Panc1 (cell line): ENCODE measurements at regions not wholly inside any gene's neighbourhood (a gene's known extent, or its start where the extent isn't known, plus 50 kb on each side); places are given as distances from the start of the nearest gene placed in this dataset.

Source experiments
- ATAC-seq: fragments of 200-7000 bp; cut with Tn5 transposase; 2 replicates; pipeline ENCODE4 v1.9.1; 2020; ENCODE audit warnings: mild to moderate bottlenecking, moderate library complexity
- BruUV-seq: library from RNA; stranded (reverse); fragments of 400-500 nt; replicated peaks from 2 replicates; lab custom pipeline; 2021; lab: Mats Ljungman, UMichigan
- CTCF ChIA-PET: fragments of 300-600 bp; sonication (Branson Sonifier 250); formaldehyde crosslinking; loops from one replicate; lab custom pipeline; 2022; ENCODE audit warnings: antibody characterized with exemption; lab: Charles Lee
- POLR2A ChIA-PET: fragments of 300-600 bp; sonication (Branson Sonifier 250); formaldehyde crosslinking; loops from one replicate; lab custom pipeline; 2022; ENCODE audit warnings: antibody characterized with exemption; lab: Charles Lee
- DNase-seq: peaks from one replicate; pipeline ENCODE4 v3.0.0-alpha.2; 2010; ENCODE audit warnings: low read depth, low spot score
- H3K27ac ChIP-seq: 2 replicates; pipeline ENCODE4 v1.5.1; 2011; ENCODE audit warnings: mild to moderate bottlenecking, low read length, inconsistent platforms
- H3K27me3 ChIP-seq: fragments of 200-500 bp; sonication (Bioruptor generic); 2 replicates; pipeline ENCODE4 v1.6.0; 2014; ENCODE audit warnings: low read length, inconsistent platforms; ENCODE audit not compliant: control insufficient read depth, insufficient read depth
- H3K36me3 ChIP-seq: fragments of 200-500 bp; sonication (Bioruptor generic); 2 replicates; pipeline ENCODE4 v1.5.1; 2014; ENCODE audit warnings: inconsistent platforms, mild to moderate bottlenecking, low read length, moderate library complexity; ENCODE audit not compliant: control insufficient read depth, insufficient read depth
- H3K4me1 ChIP-seq: 2 replicates; pipeline ENCODE4 v1.5.1; 2011; ENCODE audit warnings: inconsistent platforms, mild to moderate bottlenecking, low read length, moderate library complexity; ENCODE audit not compliant: control insufficient read depth, insufficient read depth
- H3K4me3 ChIP-seq, 2 experiments: 2 replicates each; pipeline ENCODE4 v1.5.1; 2011 to 2012; ENCODE audit warnings: low read depth in 2 of 2, low read length in 2 of 2, mild to moderate bottlenecking in 2 of 2, inconsistent platforms in 1 of 2, moderate library complexity in 1 of 2
- H3K9me3 ChIP-seq: fragments of 200-500 bp; sonication (Bioruptor generic); 2 replicates; pipeline ENCODE4 v1.5.1; 2014; ENCODE audit warnings: low read depth, mild to moderate bottlenecking, inconsistent platforms, low read length, moderate library complexity; ENCODE audit not compliant: control insufficient read depth, insufficient read depth
- CTCF ChIP-seq: fragments of 450-650 bp; IDR thresholded peaks from 2 replicates; pipeline ENCODE4 v1.5.1; 2017; ENCODE audit warnings: mild to moderate bottlenecking
- POLR2AphosphoS5 ChIP-seq: IDR thresholded peaks from 2 replicates; pipeline ENCODE4 v1.6.1; 2012; ENCODE audit warnings: mild to moderate bottlenecking, low read depth, low read length, moderate library complexity
- SIN3A ChIP-seq: IDR thresholded peaks from 2 replicates; pipeline ENCODE4 v1.6.1; 2012; ENCODE audit warnings: low read depth, mild to moderate bottlenecking, low read length, moderate library complexity, borderline replicate concordance; ENCODE audit not compliant: insufficient read depth
- TCF7L2 ChIP-seq: IDR thresholded peaks from 2 replicates; pipeline ENCODE4 v1.6.1; 2011; ENCODE audit warnings: mild to moderate bottlenecking, low read depth, low read length, inconsistent platforms
- in situ Hi-C: cut with HindIII; loops from 2 replicates; pipeline ENCODE4 v1.10.0; 2016; ENCODE audit warnings: low sequenced_read_pairs, low pct_unique_long_range_greater_than_20kb
- intact Hi-C: fragments of 100-400 bp; cut with micrococcal nuclease; formaldehyde crosslinking; loops from one replicate; pipeline ENCODE4 v1.10.0; 2022; ENCODE audit not compliant: unreplicated experiment
- TF ChIP-seq, protein P1 (sequence below), 2 experiments: IDR thresholded peaks; 2 replicates each; pipeline ENCODE4 v1.6.1; 2011 to 2012; ENCODE audit warnings: low read depth in 2 of 2, control low read depth in 1 of 2, low read length in 1 of 2, mild to moderate bottlenecking in 1 of 2, moderate library complexity in 1 of 2; ENCODE audit not compliant: insufficient read depth in 1 of 2

GRCh38 chr6:55632953-55633352 is 54.0 kb upstream of the HMGCLL1 start:
- ChIA-PET CTCF (no interaction called here), POLR2A (no interaction called here)
- no peaks in the 10 kb centered on the region for H3K36me3 ChIP-seq
- ATAC-seq (no peak), DNase-seq (no peak)
- BruUV-seq = no TSS peak
- H3K27ac ChIP-seq = peak overlapping the region; percentile 67
- H3K9me3 ChIP-seq = no peaks in the 10 kb centered on the region
- in situ Hi-C loops = no loop called here
- H3K4me3 ChIP-seq = no peak overlapping the region
- no peaks in the 10 kb centered on the region for H3K27me3 ChIP-seq
- peaks cover 20% of the 10 kb centered on the region for H3K4me1 ChIP-seq
- TF ChIP-seq SIN3A (no peak), TCF7L2 (no peak), CTCF (no peak), POLR2AphosphoS5 (no peak)
- TF ChIP-seq, protein P1, sequence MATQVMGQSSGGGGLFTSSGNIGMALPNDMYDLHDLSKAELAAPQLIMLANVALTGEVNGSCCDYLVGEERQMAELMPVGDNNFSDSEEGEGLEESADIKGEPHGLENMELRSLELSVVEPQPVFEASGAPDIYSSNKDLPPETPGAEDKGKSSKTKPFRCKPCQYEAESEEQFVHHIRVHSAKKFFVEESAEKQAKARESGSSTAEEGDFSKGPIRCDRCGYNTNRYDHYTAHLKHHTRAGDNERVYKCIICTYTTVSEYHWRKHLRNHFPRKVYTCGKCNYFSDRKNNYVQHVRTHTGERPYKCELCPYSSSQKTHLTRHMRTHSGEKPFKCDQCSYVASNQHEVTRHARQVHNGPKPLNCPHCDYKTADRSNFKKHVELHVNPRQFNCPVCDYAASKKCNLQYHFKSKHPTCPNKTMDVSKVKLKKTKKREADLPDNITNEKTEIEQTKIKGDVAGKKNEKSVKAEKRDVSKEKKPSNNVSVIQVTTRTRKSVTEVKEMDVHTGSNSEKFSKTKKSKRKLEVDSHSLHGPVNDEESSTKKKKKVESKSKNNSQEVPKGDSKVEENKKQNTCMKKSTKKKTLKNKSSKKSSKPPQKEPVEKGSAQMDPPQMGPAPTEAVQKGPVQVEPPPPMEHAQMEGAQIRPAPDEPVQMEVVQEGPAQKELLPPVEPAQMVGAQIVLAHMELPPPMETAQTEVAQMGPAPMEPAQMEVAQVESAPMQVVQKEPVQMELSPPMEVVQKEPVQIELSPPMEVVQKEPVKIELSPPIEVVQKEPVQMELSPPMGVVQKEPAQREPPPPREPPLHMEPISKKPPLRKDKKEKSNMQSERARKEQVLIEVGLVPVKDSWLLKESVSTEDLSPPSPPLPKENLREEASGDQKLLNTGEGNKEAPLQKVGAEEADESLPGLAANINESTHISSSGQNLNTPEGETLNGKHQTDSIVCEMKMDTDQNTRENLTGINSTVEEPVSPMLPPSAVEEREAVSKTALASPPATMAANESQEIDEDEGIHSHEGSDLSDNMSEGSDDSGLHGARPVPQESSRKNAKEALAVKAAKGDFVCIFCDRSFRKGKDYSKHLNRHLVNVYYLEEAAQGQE (IDR thresholded peaks at IDR 0.05; ENCODE audit: insufficient read depth in 1 of 2, low read depth in 2 of 2, low read length in 1 of 2) = no peak
- intact Hi-C loops = loop anchor here (10.0 kb wide), 1 partner anchor 252 kb away; no protein-coding TSS in a partner anchor
